Fibroblast of skin of left quadriceps (primary cell): ENCODE measurements at regions not wholly inside any gene's neighbourhood (a gene's known extent, or its start where the extent isn't known, plus 50 kb on each side); places are given as distances from the start of the nearest gene placed in this dataset.
A peak's percentile ranks its signal among the peaks of the same experiment; 100 is the strongest.

Experiments used
- DNase-seq, 2 experiments: peaks; one replicate each; pipeline ENCODE4 v3.0.0-alpha.2; 2013; ENCODE audit warnings: low read depth in 2 of 2

DNA sequence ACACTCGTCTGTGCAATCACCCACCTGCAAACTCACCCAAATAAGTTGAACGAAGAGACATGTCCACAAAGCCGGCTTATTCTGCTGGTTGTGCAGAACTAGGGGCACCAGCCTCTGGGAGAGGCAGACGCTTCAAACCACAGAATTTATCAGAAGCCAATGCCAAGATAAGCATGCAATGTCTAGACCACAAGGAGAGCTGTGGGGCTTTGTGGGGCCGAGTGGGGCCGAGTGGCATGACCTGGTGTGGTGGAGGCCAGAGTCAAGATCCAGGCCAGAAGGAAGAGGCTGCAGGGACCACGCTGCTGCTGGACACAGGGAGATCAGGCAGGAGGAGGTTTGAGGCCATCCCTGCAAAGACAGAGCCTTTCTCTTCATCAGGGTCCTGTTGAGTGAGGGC, 259.0 kb downstream of the IRX2 start:
- no peak for DNase-seq

DNA sequence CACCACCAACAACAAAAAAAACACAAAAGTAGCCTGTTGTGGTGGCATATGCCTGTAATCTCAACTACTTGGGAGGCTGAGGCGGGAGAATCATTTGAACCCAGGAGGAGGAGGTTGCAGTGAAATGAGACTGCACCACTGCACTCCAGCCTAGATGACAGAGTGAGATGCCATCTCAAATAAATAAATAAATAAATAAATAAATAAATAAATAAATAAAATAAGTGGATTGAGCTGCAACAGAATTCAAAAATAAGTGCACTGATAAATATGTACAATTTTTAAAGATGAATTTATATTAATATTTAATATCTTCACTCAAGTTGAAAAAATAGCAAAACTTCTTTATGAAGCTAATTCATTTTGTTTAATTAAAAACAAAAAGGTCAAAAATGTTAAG, 259.6 kb downstream of the IRX2 start:
- no peak for DNase-seq

DNA sequence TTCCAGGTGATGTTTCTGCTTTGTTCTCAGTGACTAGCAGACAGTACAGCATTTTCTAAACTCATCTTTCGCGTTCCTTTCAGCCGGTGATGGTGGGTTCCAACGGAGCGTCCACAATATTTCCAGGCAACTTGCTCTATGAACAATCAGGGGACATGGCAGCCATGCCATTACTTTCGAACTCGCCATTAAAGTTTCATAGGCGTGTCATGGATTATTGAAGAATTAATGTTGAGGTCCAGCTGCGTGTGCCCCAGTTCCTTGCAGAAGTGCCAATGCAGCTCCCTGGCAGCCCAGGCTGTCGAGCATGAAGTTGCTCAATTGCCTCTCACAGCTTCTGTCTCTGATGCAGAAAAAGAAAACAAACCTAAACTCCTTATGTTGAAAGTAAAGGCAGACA, 262.2 kb downstream of the IRX2 start:
- no peak for DNase-seq

DNA sequence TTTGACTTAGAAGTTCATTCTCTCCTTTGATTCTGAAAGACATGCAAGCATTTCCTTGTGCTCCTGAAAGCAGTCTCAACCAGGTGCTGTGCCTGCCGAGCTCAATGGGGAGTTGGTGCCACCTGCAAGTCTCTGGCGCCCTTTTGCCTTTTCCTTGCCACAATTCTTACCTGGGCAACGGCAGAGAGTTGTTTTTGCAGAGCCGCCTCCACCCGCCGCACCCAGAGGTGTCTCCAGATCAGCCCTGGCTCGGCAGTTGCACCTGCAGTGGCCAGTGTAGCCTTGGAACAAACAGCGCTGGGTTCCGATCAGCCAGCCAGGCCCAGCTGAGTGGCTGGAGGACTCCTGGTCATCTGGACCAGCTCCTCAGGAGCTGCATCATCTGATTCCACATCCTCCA, 262.9 kb downstream of the IRX2 start:
- DNase-seq, result no peak

DNA sequence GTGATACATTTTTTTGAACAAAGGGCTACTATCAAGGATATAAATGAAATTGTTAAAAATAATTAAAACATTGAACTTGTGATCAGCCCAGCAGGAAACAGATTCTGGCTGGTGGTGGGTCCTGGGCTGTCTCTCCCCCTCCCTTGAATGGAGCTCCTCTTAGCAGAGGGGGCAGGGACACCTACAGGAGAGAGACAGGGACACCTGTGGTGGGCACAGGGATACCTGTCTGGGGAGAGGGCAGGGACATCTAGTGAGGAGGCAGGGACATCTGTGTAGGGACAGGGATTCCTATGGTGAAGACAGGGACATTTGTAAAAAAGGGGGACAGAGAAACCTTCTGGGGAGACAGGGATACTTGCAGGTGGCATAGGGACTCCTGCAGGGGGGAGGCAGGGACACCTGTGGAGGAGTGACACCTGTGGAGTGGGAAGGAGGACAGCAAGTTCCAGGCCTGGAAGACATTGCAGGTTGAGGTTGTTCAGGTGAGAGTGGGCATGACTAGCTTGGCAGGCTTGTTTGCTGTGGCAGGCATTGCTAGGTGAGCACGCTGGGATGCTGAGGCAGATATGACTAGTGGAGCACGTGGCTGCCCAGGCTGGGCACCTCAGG, 264.2 kb downstream of the IRX2 start:
- no peak for DNase-seq

DNA sequence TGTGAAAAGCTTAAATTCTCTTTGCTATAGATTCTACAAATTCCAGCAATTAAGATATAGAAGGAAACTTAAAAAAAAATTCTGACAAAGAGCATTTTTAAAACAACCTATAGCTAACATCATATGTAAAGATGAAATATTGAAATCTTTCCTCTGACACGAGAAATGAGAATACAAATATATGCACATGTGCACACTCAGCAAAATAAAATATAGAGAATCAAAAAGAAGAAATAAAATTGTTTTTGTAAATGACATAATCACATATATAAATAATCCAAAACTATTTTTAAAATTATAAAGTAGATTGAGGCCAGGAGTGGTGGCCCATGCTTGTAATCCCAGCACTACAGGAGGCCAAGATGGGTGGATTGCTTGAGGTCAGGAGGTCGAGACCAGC, 265.1 kb downstream of the IRX2 start:
- no peak for DNase-seq

DNA sequence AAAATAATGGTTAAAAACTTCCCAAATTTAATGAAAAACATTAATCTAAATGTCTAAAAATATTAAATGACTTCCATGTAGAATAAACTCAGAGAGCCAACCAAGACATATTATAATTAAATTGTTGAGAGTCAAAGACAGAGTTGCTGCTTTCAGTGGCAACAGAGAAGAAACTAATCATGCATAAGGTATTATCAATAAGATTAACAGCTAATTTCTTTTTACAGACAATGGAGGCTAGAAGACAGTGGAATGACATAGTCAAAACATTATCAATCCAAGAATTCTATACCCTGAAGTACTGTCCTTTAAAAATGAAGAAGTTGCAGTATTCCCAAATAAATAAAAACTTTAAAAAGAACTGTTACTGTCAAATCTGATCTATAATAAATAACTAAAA, 268.7 kb downstream of the IRX2 start:
- DNase-seq, result no peak

DNA sequence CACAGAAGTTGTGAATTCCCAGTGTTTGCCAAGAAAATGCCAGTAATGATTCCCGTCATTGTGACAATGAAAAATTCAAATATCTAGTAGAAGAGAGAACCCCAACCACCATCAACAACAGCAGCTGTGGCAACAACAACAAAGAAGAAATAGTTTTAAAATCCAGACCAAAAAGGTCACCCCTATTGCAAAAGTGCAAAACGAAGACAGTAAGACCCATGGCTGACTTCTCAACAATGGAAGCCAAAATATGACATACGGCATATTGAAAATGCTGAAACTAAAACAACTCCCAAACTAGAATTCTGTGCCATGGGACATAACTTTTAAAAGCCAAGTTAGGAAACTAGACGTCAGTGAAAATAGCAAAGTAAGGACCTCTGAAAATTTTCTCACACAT, 270.6 kb downstream of the IRX2 start:
- DNase-seq, result no peak

DNA sequence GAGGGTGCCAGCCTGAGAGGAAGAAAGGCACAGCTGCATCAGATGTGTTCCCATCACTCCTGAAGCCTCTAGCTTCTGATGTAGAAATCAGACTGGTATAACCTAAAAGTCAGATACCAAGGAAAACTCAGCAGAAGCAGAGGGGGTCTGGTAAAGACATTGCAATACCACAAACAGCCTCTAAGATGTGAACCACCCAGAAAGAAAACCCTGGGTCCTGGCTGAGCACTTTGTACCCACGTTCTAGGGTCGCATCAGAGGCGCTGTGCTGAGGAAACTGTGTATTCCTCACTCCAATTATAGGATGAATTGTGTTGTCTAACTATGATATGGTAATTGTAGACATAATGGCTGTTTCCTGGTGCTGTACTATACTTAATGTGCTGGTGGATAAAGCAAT, 275.6 kb downstream of the IRX2 start:
- no peak for DNase-seq

DNA sequence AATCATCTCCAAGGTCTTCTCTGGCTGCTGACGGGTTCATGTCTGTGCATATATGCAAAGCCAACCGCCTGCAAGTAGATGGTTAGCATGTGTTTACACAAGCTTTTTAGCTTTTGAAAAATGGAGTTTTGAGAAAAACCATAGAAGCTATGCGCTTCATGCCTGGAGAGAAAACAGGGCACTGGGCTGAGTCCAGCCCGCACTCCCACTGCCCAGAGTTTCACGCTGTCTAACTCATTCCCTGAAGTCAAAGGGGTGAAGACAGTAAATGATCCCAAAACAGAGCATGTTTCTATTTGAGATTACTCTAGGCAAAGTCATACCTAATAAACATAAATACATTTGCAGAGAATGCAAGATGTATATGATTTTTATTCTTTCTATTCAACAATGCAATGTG, 278.8 kb downstream of the IRX2 start:
- no peak for DNase-seq

DNA sequence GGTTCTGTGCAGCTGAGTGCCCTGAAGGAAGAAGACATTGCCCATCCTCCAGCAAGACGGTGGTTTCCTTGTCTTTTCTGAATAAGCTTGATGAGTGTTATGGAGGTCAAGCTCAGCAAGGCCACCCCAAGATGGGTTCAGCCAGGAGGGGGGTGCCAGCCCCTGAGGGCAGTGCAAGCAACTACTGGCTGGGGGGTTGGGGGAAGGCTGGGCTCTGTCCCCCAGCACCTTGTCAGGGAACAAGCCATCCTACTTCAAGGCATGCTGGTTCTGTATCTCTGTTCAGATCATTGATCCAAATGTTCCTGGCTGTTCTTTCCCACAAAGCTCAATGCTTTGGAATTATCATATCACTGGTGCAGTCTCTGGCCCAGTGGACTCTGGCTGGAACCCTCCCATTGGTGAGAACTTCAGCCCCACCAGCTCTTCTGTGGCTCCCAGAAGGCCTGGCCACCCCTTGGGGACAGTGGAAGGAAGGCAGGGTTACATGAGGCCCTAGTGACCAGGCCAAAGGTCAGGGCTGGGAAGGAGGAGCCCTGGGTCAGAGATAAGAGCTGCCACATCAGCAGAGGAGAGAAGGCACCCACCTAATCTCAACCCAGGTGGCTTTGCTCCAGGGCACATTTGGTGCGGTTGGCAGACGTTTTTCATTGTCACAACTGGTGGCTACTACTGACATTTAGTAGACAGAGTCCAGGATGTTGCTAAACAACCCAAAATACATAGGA, 280.2 kb downstream of the IRX2 start:
- DNase-seq, result no peak

DNA sequence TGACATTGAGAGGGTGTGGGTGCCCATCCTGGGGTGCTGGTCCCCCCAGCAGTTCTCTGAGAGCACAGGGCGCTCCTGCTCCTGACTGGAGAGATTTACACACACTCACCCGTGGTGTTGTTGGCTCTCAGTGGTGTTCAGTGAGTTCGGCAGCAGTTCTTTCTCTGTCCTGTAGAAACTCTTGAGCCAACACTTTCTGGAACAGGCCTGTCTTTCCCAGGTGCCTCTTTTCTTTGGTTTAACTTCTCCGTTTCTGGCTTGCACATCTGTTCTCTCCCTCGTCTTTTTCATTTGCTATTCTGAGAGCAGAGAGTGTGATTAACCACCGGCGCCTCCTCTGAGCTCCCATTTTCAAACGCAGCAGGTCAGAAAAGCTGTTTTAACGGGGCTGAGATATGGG, 284.5 kb downstream of the IRX2 start:
- no peak for DNase-seq

DNA sequence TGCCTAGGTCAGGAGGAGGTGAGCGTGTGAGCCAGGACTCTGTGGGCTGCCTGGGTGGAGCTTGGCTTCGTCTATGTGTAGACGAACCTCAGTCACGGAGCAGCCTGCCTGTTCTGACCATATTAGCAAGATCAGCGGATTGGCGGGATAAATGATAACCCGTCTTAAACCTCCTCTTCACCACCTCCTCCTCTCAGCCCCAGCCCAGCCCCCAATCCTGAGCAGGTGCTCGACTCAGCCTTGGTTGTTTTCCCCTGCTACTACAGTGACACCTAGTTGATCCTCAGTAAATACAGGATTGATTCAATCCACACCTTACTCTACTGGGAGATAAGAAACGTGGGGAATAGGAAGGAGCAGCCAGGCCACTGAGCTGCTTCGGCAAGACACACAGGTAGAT, 286.1 kb downstream of the IRX2 start:
- no peak for DNase-seq

DNA sequence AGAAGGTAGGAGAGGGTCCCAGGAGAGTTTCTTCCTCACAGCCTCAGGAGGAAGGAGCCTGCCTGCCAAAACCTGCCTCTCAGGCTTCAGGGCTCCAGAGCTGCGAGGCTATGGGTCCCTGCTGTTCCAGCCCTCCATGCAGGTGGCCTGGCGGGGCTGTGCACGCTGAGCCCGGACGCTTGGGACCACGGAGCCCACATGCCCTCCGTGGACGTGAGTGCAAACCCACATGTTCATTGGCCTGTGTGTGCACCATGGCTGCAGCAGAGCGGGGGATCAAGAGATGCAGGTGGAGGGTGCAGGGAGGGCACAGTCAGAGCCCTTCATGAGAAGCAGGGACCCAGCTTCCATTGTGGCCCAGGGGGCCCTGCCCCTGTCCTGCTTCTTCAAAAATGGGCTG, 287.3 kb downstream of the IRX2 start:
- no peak for DNase-seq

DNA sequence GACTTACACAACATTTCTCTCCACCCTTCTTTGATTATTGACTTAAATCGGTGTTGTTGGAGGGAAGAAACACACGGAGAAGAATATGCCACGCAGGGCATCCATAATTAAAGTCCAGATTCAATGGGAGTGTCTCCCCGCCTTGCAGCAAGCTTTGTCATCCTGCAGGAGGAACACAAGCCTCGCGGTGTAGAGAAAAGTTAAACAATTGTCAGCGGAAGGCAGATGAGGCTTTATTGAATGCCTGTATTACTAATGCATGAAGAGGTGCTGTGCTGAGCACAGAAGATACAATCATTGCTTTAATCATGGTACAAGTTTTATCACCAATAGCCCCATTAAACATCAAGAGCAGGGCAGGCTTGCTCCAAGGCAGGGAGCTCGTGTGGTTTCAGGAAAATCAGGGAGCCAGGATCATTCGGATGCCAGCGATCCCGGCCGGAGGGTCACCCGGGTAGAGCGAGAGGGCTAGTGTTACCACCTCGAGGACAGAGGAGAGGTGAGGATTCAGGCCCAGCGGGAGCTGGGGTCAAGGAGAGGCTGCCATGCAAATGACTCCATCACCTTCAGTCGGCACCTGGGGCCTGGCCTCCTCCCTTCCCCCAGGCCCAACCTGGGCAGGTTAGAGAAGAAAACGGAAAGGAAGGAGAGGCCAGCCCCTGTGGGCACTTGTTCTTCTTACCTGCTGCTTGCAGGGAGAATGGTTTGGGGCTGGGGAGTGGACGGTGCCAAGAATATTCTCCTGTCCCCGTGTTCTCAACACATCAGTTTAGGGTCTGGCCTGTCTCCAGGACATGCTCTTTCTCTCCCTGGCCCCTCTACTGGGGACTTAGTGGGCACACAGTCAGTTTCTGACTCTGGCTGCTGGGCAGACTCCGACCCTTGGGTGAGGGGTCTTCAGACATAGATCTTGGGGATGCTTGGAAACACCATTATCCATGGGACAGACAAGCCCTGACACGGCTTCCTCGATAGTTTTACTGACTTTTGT, 289.5 kb downstream of the IRX2 start:
- no peak for DNase-seq

DNA sequence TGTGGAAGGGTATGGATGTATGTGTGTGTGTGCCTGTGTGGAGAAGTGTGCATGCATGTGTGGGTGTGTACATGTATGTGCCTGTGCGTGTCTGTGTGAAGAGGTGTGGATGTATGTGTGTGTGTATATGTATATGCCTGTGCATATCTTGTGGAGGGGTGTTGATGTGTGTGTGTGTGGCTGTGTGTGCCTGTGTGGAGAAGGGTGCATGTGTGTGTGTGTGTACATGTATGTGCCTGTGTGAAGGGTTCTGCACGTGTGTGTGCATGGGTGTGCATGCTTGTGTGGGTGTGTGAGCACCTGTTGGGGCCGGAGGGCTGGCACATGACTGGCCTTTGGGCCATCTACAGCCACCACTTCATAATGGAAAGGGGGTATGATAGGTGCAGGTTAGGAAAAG, 291.4 kb downstream of the IRX2 start:
- DNase-seq, result no peak

DNA sequence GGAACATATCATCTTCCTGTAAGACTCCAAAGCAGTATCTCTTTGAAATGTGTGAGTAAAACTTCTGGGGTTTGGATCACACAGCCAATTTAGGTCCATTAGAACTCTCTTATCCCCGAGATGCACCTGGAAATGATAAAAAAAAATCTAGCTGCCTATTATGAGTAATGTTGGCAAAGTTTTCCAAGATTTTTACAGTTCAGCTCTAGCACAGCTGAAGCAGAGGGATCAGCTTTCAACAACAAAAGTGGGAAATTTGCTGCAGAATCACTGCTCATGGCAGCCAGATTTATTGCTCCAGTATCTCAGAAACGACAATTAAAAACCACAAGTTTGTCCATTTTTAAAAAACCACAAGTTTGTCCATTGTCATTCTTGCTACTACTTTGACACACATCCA, 292.2 kb downstream of the IRX2 start:
- peak; percentile 27 to 28 for DNase-seq

DNA sequence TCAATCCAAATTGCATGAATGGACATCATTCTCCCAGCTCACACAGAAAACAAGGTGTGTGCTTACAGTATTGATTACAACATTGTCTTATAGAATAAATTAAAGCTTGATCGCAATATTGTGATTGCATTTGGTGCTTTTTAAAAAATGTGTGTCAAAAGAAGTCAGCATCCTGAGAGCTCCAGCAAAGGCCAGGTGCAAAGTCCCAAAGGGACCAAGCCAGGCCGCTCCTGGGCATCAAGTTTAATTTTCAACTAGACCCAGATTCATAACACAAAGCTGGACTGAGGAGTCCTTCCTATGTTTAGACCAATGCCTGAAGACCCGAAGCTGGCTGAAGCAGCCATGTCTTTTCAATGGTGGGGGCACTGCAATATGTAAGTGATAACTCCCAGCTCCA, 295.6 kb downstream of the IRX2 start:
- no peak for DNase-seq

DNA sequence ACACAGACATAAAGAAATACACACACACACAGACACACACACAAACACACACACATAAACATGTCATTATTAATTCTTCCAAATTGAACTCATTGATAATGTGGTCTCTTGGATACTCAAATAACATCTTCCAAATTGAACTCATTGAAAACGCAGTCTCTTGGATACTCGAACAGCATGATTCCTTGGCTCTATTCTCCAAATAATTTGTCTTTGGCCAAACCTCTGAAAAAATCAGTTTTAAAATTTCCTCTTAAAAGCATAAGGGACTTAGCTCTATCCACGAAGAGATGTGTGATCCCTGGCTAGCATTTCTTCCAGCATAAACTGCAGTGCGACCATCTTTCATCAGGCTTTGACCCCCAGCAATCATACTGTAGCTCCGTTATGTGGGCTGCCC, 296.6 kb downstream of the IRX2 start:
- DNase-seq, result no peak

DNA sequence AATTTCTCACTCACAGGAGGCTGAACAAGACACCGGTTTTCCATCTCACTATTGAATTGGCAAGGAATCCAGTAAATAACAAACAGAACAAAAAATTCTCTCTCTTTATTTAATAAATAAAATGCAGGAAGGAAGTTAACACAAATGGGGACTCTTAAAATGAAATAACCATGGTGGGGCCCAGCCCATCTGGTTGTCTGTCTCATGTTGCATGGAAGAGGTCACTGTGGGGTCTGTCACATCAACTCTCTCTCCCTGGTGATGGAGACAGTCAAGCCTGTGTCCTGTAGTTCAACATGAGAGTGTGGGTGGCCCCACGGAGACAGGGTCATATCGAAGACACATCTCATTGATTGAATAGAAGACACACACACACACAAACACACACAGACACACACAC, 297.7 kb downstream of the IRX2 start:
- DNase-seq, result no peak

DNA sequence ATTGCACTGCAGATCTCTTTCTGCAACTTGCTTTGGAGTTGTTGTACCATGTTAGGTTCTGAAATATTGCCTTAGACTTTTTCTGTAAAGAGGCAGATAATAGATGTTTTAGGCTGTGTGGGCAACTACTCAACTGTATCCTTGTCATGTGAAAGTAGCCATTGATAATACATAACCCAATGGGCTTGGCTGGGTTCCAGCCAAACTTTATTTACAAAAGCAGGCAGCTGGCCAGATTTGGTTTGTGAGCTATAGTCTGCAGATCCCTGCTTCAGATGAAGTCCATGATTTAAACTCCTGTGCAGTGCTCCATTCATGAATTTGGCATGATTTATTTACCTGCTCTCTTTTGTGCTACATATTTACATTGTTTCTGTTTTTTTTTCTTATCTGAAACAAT, 300.4 kb downstream of the IRX2 start:
- DNase-seq, result no peak

DNA sequence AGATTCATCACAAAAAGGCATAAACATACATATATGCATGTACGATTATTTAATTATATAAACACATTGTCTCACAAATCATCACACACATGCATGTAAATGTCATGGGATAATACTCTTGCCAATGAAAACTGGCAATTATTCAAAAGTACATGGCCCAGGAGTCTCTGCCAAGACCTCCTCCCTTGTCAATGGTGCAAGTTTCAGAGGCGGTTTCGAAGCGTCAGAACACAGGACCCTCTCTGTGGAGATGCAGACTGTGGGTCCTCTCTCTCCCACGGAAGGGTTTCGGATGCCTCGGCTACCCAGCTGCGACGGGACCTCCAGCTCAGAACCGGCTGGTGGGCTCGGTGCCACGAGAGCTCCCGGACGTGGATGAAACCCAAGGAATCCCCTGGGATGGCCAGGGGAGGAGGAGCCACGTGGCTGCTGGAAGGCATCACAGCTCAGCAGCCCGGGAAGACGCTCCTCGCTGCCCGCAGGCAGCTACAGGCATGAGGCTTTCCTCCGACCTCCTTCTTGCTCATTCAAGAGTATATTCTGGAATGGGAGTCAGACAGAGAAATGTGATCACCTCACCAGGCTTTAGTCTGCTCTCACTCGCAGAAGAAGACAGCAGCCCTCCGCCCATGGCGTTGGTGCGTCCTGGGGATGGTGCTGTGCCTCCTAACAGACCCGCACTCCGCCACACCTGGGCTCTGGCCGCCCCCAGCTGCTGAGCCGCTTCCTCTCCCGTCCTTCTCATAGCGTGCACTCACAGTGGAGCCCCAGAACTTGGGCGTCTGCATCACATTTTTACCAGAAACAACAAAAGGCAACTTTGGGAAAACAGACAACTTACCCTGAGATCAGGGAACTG, 308.8 kb downstream of the IRX2 start:
- DNase-seq, result no peak
